ENCODE measurements at regions not wholly inside any gene's neighbourhood (a gene's known extent, or its start where the extent isn't known, plus 50 kb on each side); places are given as distances from the start of the nearest gene placed in this dataset.

DNA sequence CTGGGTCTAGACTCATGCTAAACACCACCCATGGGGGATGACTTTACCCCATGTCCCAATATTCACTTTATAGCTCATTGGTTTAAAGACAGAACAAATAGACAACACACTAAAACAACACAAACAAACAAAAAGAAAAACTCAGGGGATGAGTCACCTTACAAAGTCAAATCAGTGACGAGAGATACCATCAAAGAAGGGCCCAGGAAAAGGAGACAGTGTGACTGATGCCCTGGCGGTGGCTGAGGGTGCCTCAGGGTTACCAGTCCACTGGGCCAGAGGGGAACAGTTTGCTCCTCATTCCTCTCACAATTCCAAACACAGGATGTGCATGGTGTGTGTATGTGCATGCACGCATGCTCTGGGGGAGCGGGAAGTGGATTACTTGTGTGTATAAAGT is 171.3 kb upstream of the PRKCQ start (continued):
- TF ChIP-seq, protein P1, sequence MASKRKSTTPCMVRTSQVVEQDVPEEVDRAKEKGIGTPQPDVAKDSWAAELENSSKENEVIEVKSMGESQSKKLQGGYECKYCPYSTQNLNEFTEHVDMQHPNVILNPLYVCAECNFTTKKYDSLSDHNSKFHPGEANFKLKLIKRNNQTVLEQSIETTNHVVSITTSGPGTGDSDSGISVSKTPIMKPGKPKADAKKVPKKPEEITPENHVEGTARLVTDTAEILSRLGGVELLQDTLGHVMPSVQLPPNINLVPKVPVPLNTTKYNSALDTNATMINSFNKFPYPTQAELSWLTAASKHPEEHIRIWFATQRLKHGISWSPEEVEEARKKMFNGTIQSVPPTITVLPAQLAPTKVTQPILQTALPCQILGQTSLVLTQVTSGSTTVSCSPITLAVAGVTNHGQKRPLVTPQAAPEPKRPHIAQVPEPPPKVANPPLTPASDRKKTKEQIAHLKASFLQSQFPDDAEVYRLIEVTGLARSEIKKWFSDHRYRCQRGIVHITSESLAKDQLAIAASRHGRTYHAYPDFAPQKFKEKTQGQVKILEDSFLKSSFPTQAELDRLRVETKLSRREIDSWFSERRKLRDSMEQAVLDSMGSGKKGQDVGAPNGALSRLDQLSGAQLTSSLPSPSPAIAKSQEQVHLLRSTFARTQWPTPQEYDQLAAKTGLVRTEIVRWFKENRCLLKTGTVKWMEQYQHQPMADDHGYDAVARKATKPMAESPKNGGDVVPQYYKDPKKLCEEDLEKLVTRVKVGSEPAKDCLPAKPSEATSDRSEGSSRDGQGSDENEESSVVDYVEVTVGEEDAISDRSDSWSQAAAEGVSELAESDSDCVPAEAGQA (IDR thresholded peaks at IDR 0.05; ENCODE audit: low read depth), result no peak
- TF ChIP-seq, protein P1 (CRISPR knock-in tag; IDR thresholded peaks at IDR 0.05; ENCODE audit: borderline replicate concordance), result no peak
- TF ChIP-seq, protein P2, sequence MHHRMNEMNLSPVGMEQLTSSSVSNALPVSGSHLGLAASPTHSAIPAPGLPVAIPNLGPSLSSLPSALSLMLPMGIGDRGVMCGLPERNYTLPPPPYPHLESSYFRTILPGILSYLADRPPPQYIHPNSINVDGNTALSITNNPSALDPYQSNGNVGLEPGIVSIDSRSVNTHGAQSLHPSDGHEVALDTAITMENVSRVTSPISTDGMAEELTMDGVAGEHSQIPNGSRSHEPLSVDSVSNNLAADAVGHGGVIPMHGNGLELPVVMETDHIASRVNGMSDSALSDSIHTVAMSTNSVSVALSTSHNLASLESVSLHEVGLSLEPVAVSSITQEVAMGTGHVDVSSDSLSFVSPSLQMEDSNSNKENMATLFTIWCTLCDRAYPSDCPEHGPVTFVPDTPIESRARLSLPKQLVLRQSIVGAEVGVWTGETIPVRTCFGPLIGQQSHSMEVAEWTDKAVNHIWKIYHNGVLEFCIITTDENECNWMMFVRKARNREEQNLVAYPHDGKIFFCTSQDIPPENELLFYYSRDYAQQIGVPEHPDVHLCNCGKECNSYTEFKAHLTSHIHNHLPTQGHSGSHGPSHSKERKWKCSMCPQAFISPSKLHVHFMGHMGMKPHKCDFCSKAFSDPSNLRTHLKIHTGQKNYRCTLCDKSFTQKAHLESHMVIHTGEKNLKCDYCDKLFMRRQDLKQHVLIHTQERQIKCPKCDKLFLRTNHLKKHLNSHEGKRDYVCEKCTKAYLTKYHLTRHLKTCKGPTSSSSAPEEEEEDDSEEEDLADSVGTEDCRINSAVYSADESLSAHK (CRISPR knock-in tag; IDR thresholded peaks at IDR 0.05; ENCODE audit: borderline replicate concordance), result no peak
- TF ChIP-seq CENPT (CRISPR knock-in tag; IDR thresholded peaks at IDR 0.05; ENCODE audit: low read depth), result no peak
- no peak for TF ChIP-seq TBX2 (CRISPR knock-in tag; IDR thresholded peaks at IDR 0.05; ENCODE audit: borderline replicate concordance)
